DND-41 (cell line): ENCODE measurements at regions not wholly inside any gene's neighbourhood (a gene's known extent, or its start where the extent isn't known, plus 50 kb on each side); places are given as distances from the start of the nearest gene placed in this dataset.

Experiments used
- ATAC-seq: fragments of 200-7000 bp; cut with Tn5 transposase; 3 replicates; pipeline ENCODE4 v1.9.1; 2021; ENCODE audit warnings: low read depth; ENCODE audit not compliant: insufficient read depth
- DNase-seq: peaks from one replicate; pipeline ENCODE4 v3.0.0-alpha.2; 2020
- H2AFZ ChIP-seq: 2 replicates; pipeline ENCODE4 v1.6.0; 2012; ENCODE audit warnings: low read depth, low read length
- H3K27ac ChIP-seq: 2 replicates; pipeline ENCODE4 v1.5.1; 2012; ENCODE audit warnings: low read length, inconsistent platforms
- H3K27me3 ChIP-seq: fragments of 200-600 bp; sonication (generic); 2 replicates; pipeline ENCODE4 v1.6.0; 2012; ENCODE audit warnings: low read length, mild to moderate bottlenecking, inconsistent platforms; ENCODE audit not compliant: insufficient read depth, poor library complexity
- H3K36me3 ChIP-seq: 2 replicates; pipeline ENCODE4 v1.5.1; 2012; ENCODE audit warnings: low read length, inconsistent platforms; ENCODE audit not compliant: insufficient read depth
- H3K4me1 ChIP-seq: 2 replicates; pipeline ENCODE4 v1.5.1; 2012; ENCODE audit warnings: mild to moderate bottlenecking, low read length; ENCODE audit not compliant: insufficient read depth
- H3K4me2 ChIP-seq: 2 replicates; pipeline ENCODE4 v1.6.0; 2012; ENCODE audit warnings: mild to moderate bottlenecking, moderate library complexity, low read length, inconsistent platforms; ENCODE audit not compliant: insufficient read depth
- H3K4me3 ChIP-seq, 2 experiments: fragments of 200-600 bp in 1 of 2; shearing (Covaris generic) in 1 of 2; 2 replicates each; pipeline ENCODE4 v1.5.1; 2012 to 2016; ENCODE audit warnings: inconsistent platforms in 2 of 2, low read length in 2 of 2, mild to moderate bottlenecking in 2 of 2, low read depth in 1 of 2, moderate library complexity in 1 of 2
- H3K79me2 ChIP-seq: 2 replicates; pipeline ENCODE4 v1.6.0; 2012; ENCODE audit warnings: low read length, inconsistent platforms; ENCODE audit not compliant: insufficient read depth
- H3K9ac ChIP-seq: 2 replicates; pipeline ENCODE4 v1.6.0; 2012; ENCODE audit warnings: low read depth, mild to moderate bottlenecking, inconsistent platforms, low read length, moderate library complexity
- H3K9me3 ChIP-seq: 2 replicates; pipeline ENCODE4 v1.5.1; 2012; ENCODE audit warnings: low read length, moderate library complexity, mild to moderate bottlenecking, inconsistent platforms; ENCODE audit not compliant: insufficient read depth, severe bottlenecking
- H4K20me1 ChIP-seq: 2 replicates; pipeline ENCODE4 v1.6.0; 2012; ENCODE audit warnings: low read length; ENCODE audit not compliant: insufficient read depth
- EZH2 ChIP-seq: IDR thresholded peaks from 3 replicates; pipeline ENCODE4 v1.6.1; 2012; ENCODE audit warnings: borderline replicate concordance, low read depth, mild to moderate bottlenecking, moderate library complexity, low read length, inconsistent platforms; ENCODE audit not compliant: severe bottlenecking
- TF ChIP-seq, protein P1 (sequence below): IDR thresholded peaks from 2 replicates; pipeline ENCODE4 v1.5.1; 2012; ENCODE audit warnings: borderline replicate concordance, low read length, moderate library complexity, mild to moderate bottlenecking; ENCODE audit not compliant: poor library complexity, severe bottlenecking; ENCODE audit errors: extremely low read depth

DNA sequence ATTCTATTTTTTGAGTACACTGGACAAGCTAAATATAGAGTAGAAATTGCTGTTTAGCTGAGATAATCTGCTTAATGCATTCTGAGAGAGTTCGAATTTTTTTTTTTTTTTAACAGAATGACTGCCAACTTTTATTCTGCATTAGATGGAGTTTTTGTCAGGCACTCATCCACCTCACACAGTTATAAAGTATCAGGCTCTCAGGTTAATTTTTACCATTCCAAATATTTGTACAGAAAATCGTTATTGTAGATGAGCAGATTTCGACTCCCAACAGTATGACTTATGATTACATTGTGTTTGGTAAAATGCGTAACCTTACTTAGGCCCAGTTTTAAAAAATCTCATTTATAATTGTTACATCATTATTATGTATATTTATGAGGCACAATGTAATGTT lies 1731.0 kb downstream of the GRIK2 start:
- Histone ChIP-seq H3K4me3 (no peak overlapping the region), H3K36me3 (no peaks in the 10 kb centered on the region), H3K9ac (no peak overlapping the region), H3K4me2 (no peak overlapping the region), H3K4me1 (no peaks in the 10 kb centered on the region), H4K20me1 (no peaks in the 10 kb centered on the region), H3K27ac (no peak overlapping the region), H3K27me3 (no peaks in the 10 kb centered on the region), H3K9me3 (no peaks in the 10 kb centered on the region), H3K79me2 (no peaks in the 10 kb centered on the region), H2AFZ (no peak overlapping the region)
- no peak for ATAC-seq
- DNase-seq, result no peak
- TF ChIP-seq, protein P1, sequence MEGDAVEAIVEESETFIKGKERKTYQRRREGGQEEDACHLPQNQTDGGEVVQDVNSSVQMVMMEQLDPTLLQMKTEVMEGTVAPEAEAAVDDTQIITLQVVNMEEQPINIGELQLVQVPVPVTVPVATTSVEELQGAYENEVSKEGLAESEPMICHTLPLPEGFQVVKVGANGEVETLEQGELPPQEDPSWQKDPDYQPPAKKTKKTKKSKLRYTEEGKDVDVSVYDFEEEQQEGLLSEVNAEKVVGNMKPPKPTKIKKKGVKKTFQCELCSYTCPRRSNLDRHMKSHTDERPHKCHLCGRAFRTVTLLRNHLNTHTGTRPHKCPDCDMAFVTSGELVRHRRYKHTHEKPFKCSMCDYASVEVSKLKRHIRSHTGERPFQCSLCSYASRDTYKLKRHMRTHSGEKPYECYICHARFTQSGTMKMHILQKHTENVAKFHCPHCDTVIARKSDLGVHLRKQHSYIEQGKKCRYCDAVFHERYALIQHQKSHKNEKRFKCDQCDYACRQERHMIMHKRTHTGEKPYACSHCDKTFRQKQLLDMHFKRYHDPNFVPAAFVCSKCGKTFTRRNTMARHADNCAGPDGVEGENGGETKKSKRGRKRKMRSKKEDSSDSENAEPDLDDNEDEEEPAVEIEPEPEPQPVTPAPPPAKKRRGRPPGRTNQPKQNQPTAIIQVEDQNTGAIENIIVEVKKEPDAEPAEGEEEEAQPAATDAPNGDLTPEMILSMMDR, result no peak

DNA sequence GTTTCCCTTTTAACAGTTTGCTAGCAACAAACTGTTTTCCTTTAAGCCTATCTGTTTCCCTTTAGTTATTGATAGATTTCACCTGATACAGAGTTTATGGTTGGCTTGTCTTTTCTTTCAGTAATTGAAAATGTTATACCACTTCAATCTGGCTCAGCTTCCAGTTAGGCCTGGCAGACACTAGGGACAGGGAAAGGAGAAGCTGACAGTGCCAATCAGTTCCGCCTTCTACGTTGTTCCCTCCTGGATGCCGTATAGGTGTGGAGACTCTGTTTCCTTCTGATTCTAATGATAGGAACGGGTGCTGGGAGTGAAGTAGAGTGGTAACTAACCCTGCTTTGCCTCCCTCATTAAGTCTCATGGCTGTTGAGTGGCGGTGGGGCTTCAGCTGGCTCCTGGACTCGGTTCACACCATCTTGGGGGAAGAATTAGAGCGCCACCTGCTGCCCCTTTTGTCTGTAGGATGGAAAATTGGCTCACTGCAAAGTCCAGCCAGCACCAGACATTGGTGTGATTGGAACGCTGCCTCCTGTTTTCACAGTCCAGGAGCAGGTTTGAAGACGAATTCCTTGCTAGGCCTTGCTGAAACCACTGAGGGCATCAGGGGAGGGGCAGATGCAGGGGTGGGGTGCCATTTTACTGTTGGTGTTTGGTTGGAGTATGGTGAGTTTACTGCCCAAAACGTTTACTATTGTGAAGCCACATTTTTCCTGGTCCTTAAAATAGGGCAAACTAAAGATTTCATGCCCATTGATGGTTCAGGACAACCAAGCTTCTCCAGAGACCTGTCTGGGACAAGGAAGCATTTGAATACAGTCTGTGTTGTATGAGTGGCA lies 1729.5 kb downstream of the GRIK2 start:
- TF ChIP-seq EZH2, result no peak
- TF ChIP-seq, protein P1, result peak; percentile 60
- no peak overlapping the region; the same call in 1 of the 2 replicates for H2AFZ ChIP-seq
- ATAC-seq, result 0 out of 3 replicates have a peak, but pooled peaks have one; percentile 52

DNA sequence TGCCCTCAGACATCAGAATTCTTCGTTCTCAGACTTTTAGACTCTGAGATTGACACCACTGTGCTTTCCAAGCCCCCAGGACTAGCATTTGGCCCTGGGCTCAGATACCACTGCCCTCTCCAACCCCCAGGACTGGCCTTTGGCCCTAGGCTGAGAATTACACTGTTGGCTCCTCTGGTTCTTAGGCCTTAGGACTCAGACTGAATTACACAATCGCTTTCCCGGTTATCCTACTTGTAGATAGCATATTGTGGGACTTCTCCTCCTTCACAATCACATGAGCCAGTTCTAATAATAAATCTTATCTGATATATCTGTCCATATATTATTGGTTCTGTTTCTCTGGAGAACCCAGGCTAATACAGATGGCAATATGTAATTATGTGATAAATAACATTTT lies 1725.5 kb downstream of the GRIK2 start:
- TF ChIP-seq EZH2, result no peak
- TF ChIP-seq, protein P1, result no peak
- no peak for DNase-seq
- H3K4me2 ChIP-seq, result no peak overlapping the region
- H3K27me3 ChIP-seq, result no peaks in the 10 kb centered on the region
- no peaks in the 10 kb centered on the region for H3K4me1 ChIP-seq
- H3K27ac ChIP-seq, result no peak overlapping the region
- no peaks in the 10 kb centered on the region for H3K9me3 ChIP-seq
- no peaks in the 10 kb centered on the region for H3K79me2 ChIP-seq
- no peaks in the 10 kb centered on the region for H3K36me3 ChIP-seq
- H2AFZ ChIP-seq, result no peak overlapping the region
- H3K9ac ChIP-seq, result no peak overlapping the region
- no peak for ATAC-seq
- no peak overlapping the region for H3K4me3 ChIP-seq
- no peaks in the 10 kb centered on the region for H4K20me1 ChIP-seq

More for the DNA sequence above, 1729.5 kb downstream of the GRIK2 start:
- peak; percentile 37 for DNase-seq
- no peak overlapping the region for H3K9ac ChIP-seq
- no peaks in the 10 kb centered on the region for H3K36me3 ChIP-seq
- no peaks in the 10 kb centered on the region for H3K9me3 ChIP-seq
- no peaks in the 10 kb centered on the region for H3K27me3 ChIP-seq
- no peaks in the 10 kb centered on the region for H3K4me1 ChIP-seq
- no peaks in the 10 kb centered on the region for H3K79me2 ChIP-seq
- H4K20me1 ChIP-seq, result no peaks in the 10 kb centered on the region
- no peak overlapping the region for H3K27ac ChIP-seq
- no peak overlapping the region for H3K4me3 ChIP-seq
- H3K4me2 ChIP-seq, result no peak overlapping the region
